Endothelial cell of umbilical vein (primary cell): ENCODE measurements at regions not wholly inside any gene's neighbourhood (a gene's known extent, or its start where the extent isn't known, plus 50 kb on each side); places are given as distances from the start of the nearest gene placed in this dataset.

Experiments
- EZH2 ChIP-seq: IDR thresholded peaks from 2 replicates; pipeline ENCODE4 v1.6.1; 2012; ENCODE audit warnings: borderline replicate concordance, low read depth, mild to moderate bottlenecking, moderate library complexity, low read length, inconsistent platforms; ENCODE audit not compliant: severe bottlenecking
- FOS ChIP-seq: IDR thresholded peaks from 2 replicates; pipeline ENCODE4 v1.6.1; 2011; ENCODE audit warnings: mild to moderate bottlenecking, low read length, moderate library complexity, borderline replicate concordance; ENCODE audit not compliant: insufficient read depth
- JUN ChIP-seq: IDR thresholded peaks from 2 replicates; pipeline ENCODE4 v1.6.1; 2011; ENCODE audit warnings: borderline replicate concordance, low read depth; ENCODE audit not compliant: insufficient read length, insufficient read depth
- MYC ChIP-seq: IDR thresholded peaks from one replicate; pipeline ENCODE4 v1.6.1; 2011; ENCODE audit warnings: mild to moderate bottlenecking, low read depth, low read length
- POLR2A ChIP-seq: IDR thresholded peaks from 2 replicates; pipeline ENCODE4 v1.6.1; 2012; ENCODE audit warnings: low read depth, mild to moderate bottlenecking, control low read depth, low read length
- POLR2AphosphoS5 ChIP-seq: IDR thresholded peaks from 2 replicates; pipeline ENCODE4 v1.6.1; 2012; ENCODE audit warnings: low read depth, mild to moderate bottlenecking, control low read depth, low read length, moderate library complexity; ENCODE audit not compliant: insufficient read depth
- TF ChIP-seq, protein P1 (sequence below), 2 donors: IDR thresholded peaks; 1 replicate in 1 of 2; 2 replicates in 1 of 2; pipeline ENCODE4 v1.5.1; 2011; ENCODE audit warnings: low read length in 2 of 2, mild to moderate bottlenecking in 2 of 2, moderate library complexity in 2 of 2, control low read depth in 1 of 2, inconsistent platforms in 1 of 2, low read depth in 1 of 2; ENCODE audit not compliant: insufficient read depth in 1 of 2; ENCODE audit errors: extremely low read depth in 1 of 2
- TF ChIP-seq, protein P2 (sequence below): IDR thresholded peaks from 2 replicates; pipeline ENCODE4 v1.6.1; 2011; ENCODE audit not compliant: insufficient read depth, insufficient read length

DNA sequence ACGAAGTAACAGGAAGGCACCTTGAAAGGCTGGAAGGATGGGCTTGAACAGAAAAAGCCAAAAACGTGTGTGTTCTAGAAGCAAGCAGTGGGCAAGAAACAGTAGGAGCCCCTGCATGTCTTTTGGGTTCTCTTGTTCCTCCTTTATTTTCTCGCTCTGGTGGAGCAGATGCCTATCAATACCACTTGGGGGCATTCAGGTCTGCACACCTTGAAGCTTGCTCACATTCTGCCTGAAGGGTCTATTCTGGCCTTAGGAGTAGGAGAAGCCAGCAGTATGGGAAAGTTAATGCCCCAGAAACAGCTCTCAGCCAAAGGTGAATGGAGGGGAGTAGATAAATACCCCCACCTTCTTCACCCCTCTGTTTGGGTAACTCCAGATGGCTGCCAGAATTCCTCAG lies 204.5 kb downstream of the TXNL1 start:
- TF ChIP-seq, protein P1, sequence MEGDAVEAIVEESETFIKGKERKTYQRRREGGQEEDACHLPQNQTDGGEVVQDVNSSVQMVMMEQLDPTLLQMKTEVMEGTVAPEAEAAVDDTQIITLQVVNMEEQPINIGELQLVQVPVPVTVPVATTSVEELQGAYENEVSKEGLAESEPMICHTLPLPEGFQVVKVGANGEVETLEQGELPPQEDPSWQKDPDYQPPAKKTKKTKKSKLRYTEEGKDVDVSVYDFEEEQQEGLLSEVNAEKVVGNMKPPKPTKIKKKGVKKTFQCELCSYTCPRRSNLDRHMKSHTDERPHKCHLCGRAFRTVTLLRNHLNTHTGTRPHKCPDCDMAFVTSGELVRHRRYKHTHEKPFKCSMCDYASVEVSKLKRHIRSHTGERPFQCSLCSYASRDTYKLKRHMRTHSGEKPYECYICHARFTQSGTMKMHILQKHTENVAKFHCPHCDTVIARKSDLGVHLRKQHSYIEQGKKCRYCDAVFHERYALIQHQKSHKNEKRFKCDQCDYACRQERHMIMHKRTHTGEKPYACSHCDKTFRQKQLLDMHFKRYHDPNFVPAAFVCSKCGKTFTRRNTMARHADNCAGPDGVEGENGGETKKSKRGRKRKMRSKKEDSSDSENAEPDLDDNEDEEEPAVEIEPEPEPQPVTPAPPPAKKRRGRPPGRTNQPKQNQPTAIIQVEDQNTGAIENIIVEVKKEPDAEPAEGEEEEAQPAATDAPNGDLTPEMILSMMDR (IDR thresholded peaks at IDR 0.05; ENCODE audit: extremely low read depth in 1 of 2, insufficient read depth in 1 of 2, low read depth in 1 of 2, low read length in 2 of 2), result no peak
- TF ChIP-seq POLR2AphosphoS5, result no peak
- no peak for TF ChIP-seq JUN
- no peak for TF ChIP-seq FOS
- TF ChIP-seq EZH2, result no peak
- no peak for TF ChIP-seq POLR2A
- TF ChIP-seq MYC, result no peak
- TF ChIP-seq, protein P2, sequence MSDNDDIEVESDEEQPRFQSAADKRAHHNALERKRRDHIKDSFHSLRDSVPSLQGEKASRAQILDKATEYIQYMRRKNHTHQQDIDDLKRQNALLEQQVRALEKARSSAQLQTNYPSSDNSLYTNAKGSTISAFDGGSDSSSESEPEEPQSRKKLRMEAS, result no peak
